Vagina (tissue), 2 donors: ENCODE measurements at regions not wholly inside any gene's neighbourhood (a gene's known extent, or its start where the extent isn't known, plus 50 kb on each side); places are given as distances from the start of the nearest gene placed in this dataset.

ENCODE experiments used
- DNase-seq, 2 donors: peaks; one replicate each; pipeline ENCODE4 v3.0.0-alpha.2; 2017; ENCODE audit errors: extremely low spot score in 2 of 2
- H3K27ac ChIP-seq: fragments of 200-600 bp; sonication (generic); one replicate; pipeline ENCODE4 v1.5.1; 2019
- H3K27me3 ChIP-seq: fragments of 200-600 bp; sonication (generic); one replicate; pipeline ENCODE4 v1.5.1; 2019
- H3K36me3 ChIP-seq, 2 donors: fragments of 200-600 bp; sonication (generic); one replicate each; pipeline ENCODE4 v1.5.1; 2017 to 2019
- H3K4me1 ChIP-seq: fragments of 200-600 bp; sonication (generic); one replicate; pipeline ENCODE4 v1.5.1; 2019
- H3K4me3 ChIP-seq, 2 donors: fragments of 200-600 bp; sonication (generic); 1 replicate in 1 of 2; 2 replicates in 1 of 2; pipeline ENCODE4 v1.5.1; 2016 to 2019
- H3K9me3 ChIP-seq: fragments of 200-600 bp; sonication (generic); one replicate; pipeline ENCODE4 v1.5.1; 2019
- POLR2A ChIP-seq, 2 donors: fragments of 450-650 bp; IDR thresholded peaks; one replicate each; pipeline ENCODE4 v1.6.1; 2017; ENCODE audit warnings: antibody characterized with exemption in 2 of 2, mild to moderate bottlenecking in 2 of 2, moderate library complexity in 2 of 2
- POLR2AphosphoS5 ChIP-seq, 2 donors: sonication (generic); formaldehyde crosslinking; IDR thresholded peaks; one replicate each; pipeline ENCODE4 v1.9.0; 2017; ENCODE audit warnings: antibody characterized with exemption in 2 of 2, mild to moderate bottlenecking in 2 of 2, low read depth in 1 of 2; ENCODE audit not compliant: insufficient read depth in 1 of 2
- intact Hi-C: fragments of 100-400 bp; cut with DNase I; formaldehyde crosslinking; loops from one replicate; pipeline ENCODE4 v1.15.1; 2023
- TF ChIP-seq, protein P1 (sequence below), 3 experiments: fragments of 450-650 bp in 2 of 3; fragments of 200-600 bp in 1 of 3; sonication (generic) in 1 of 3; IDR thresholded peaks; one replicate each; pipeline ENCODE4 v1.5.1; 2017 to 2019; ENCODE audit warnings: antibody characterized with exemption in 3 of 3, mild to moderate bottlenecking in 2 of 3, moderate library complexity in 2 of 3

DNA sequence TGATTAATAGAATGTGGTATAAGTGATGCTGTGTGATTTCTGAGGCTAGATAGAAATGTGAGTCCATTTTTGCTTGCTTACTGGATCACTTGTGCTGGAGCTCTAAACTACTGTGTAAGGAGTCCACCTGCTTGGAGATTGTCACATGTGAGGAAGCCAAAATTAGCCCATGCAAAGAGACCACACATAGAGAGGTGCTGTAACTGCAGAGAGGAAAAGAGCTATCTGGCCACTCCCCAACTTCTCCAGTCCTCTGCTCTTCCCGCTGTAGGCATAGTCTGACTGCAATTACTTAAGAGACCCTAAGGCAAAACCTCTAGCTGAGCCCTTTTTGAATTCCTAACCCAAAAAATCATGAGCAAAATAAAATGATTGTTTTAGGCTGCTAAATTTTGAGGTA is 120.6 kb upstream of the FBXO11 start:
- Histone ChIP-seq H3K4me1 (no peaks in the 10 kb centered on the region), H3K9me3 (no peaks in the 10 kb centered on the region), H3K36me3 (no peaks in the 10 kb centered on the region), H3K27ac (no peak overlapping the region), H3K27me3 (no peaks in the 10 kb centered on the region), H3K4me3 (no peak overlapping the region)
- intact Hi-C loops: no loop called here
- TF ChIP-seq POLR2A (IDR thresholded peaks at IDR 0.05) (no peak), POLR2AphosphoS5 (IDR thresholded peaks at IDR 0.05; ENCODE audit: insufficient read depth in 1 of 2, low read depth in 1 of 2) (no peak)
- TF ChIP-seq, protein P1, sequence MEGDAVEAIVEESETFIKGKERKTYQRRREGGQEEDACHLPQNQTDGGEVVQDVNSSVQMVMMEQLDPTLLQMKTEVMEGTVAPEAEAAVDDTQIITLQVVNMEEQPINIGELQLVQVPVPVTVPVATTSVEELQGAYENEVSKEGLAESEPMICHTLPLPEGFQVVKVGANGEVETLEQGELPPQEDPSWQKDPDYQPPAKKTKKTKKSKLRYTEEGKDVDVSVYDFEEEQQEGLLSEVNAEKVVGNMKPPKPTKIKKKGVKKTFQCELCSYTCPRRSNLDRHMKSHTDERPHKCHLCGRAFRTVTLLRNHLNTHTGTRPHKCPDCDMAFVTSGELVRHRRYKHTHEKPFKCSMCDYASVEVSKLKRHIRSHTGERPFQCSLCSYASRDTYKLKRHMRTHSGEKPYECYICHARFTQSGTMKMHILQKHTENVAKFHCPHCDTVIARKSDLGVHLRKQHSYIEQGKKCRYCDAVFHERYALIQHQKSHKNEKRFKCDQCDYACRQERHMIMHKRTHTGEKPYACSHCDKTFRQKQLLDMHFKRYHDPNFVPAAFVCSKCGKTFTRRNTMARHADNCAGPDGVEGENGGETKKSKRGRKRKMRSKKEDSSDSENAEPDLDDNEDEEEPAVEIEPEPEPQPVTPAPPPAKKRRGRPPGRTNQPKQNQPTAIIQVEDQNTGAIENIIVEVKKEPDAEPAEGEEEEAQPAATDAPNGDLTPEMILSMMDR (IDR thresholded peaks at IDR 0.05): no peak
- no peak for DNase-seq

GRCh38 chr2:48032765-48033164 is 126.5 kb upstream of the FBXO11 start:
- Histone ChIP-seq H3K4me1 (no peaks in the 10 kb centered on the region), H3K27ac (no peak overlapping the region), H3K4me3 (no peak overlapping the region), H3K27me3 (no peaks in the 10 kb centered on the region), H3K9me3 (no peaks in the 10 kb centered on the region), H3K36me3 (no peaks in the 10 kb centered on the region)
- intact Hi-C loops: no loop called here
- TF ChIP-seq POLR2AphosphoS5 (IDR thresholded peaks at IDR 0.05; ENCODE audit: insufficient read depth in 1 of 2, low read depth in 1 of 2): no peak
- TF ChIP-seq, protein P1 (IDR thresholded peaks at IDR 0.05): no peak
- DNase-seq: no peak

DNA sequence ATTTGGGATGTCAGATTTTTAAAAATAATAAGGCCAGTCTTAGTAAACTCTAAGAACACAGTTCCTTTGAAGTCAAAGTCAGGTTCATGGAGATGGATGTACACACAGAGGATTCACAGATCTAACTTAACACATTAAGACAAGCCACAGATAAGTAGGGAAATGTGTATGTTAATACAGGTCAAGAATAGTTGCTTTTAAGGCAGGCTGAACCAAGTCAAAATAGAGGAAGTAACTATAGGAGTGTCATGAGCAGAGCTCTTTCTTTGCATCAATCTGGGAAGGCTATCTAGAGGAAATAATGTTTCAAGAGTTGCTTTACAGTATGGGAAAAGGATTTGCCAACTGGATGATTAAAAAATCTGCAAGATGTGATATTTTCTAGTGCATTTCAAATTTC is 128.0 kb upstream of the FBXO11 start:
- H3K36me3 ChIP-seq: no peaks in the 10 kb centered on the region
- H3K4me3 ChIP-seq: no peak overlapping the region
- no peaks in the 10 kb centered on the region for H3K4me1 ChIP-seq
- H3K27ac ChIP-seq: no peak overlapping the region
- intact Hi-C loops: no loop called here
- no peaks in the 10 kb centered on the region for H3K27me3 ChIP-seq
- no peak for DNase-seq
- H3K9me3 ChIP-seq: no peaks in the 10 kb centered on the region
- TF ChIP-seq POLR2AphosphoS5 (IDR thresholded peaks at IDR 0.05; ENCODE audit: insufficient read depth in 1 of 2, low read depth in 1 of 2) (no peak), POLR2A (IDR thresholded peaks at IDR 0.05) (no peak)
- TF ChIP-seq, protein P1 (IDR thresholded peaks at IDR 0.05): no peak

DNA sequence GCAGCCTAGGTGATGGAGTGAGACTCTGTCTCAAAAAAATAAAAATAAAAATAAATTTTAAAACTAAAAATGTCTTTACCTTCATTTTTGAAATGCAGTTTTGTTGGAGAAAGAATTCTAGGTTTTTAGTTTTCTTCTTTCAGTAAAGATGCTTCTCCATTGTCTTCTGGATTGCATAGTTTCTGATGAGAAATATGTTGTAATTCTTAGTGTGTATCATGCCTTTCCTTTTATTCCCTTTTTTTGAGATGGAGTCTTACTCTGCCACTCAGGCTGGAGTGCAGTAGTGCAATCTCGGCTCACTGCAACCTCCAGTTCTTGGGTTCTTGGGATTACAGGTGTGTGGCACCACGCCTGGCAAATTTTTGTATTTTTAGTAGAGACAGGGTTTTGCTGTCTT is 130.0 kb upstream of the FBXO11 start:
- Histone ChIP-seq H3K36me3 (no peaks in the 10 kb centered on the region), H3K4me3 (no peak overlapping the region), H3K27me3 (no peaks in the 10 kb centered on the region), H3K27ac (no peak overlapping the region), H3K9me3 (no peaks in the 10 kb centered on the region), H3K4me1 (no peaks in the 10 kb centered on the region)
- intact Hi-C loops: no loop called here
- DNase-seq: no peak
- TF ChIP-seq POLR2AphosphoS5 (IDR thresholded peaks at IDR 0.05; ENCODE audit: insufficient read depth in 1 of 2, low read depth in 1 of 2) (no peak), POLR2A (IDR thresholded peaks at IDR 0.05) (no peak)
- TF ChIP-seq, protein P1 (IDR thresholded peaks at IDR 0.05): no peak

DNA sequence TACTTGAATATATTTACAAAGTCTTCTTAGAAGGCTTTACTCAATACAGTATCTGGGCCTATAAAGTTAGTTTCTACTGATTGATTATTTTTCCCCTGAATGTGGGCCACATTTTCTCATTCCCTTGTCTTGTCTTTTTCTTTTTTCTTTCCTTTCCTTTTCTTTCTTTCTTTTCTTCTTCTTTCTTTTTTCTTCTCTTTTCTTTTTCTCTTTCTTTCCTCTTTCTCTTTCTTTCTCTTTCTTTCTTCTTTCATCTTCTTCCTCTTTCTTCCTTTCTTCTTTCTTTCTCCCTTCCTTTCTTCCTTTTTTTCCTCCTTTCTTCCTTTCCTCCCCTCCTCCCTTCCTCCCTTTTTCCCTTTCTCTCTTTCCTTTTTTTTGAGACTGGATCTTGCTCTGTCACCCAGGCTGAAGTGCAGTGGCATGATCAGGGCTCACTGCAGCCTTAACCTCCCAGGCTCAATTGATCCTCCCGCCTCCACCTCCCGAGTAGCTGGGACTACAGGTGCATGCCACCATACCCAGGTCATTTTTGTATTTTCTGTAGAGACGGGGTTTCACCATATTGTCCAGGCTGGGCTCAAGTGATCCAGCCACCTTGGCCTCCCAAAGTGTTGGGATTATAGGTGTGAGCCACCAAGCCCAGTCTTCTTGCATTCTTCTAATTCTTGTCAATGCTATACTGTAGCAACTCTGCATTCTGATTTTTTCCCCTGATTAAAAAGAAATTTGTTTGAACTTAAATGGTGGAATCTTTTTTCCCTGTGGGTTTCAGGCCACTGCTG is 133.1 kb upstream of the FBXO11 start:
- Histone ChIP-seq H3K36me3 (no peaks in the 10 kb centered on the region), H3K4me1 (no peaks in the 10 kb centered on the region), H3K27ac (no peak overlapping the region), H3K27me3 (no peaks in the 10 kb centered on the region), H3K9me3 (no peaks in the 10 kb centered on the region), H3K4me3 (no peak overlapping the region)
- DNase-seq: no peak
- intact Hi-C loops: no loop called here
- TF ChIP-seq, protein P1 (IDR thresholded peaks at IDR 0.05): no peak
- TF ChIP-seq POLR2A (IDR thresholded peaks at IDR 0.05) (no peak), POLR2AphosphoS5 (IDR thresholded peaks at IDR 0.05; ENCODE audit: insufficient read depth in 1 of 2, low read depth in 1 of 2) (no peak)
